IMR-90 (cell line): ENCODE measurements at regions not wholly inside any gene's neighbourhood (a gene's known extent, or its start where the extent isn't known, plus 50 kb on each side); places are given as distances from the start of the nearest gene placed in this dataset.

Experiments
- BHLHE40 ChIP-seq: fragments of 150-350 bp; IDR thresholded peaks from 2 replicates; pipeline ENCODE4 v1.6.1; 2016; ENCODE audit warnings: mild to moderate bottlenecking, low read depth, low read length
- CEBPB ChIP-seq: IDR thresholded peaks from 2 replicates; pipeline ENCODE4 v1.6.1; 2012; ENCODE audit warnings: low read depth, low read length, improper control_type of control experiment
- CHD1 ChIP-seq: IDR thresholded peaks from 2 replicates; pipeline ENCODE4 v1.6.1; 2012; ENCODE audit warnings: low read depth, low read length, improper control_type of control experiment
- CTCF ChIP-seq: conservative IDR thresholded peaks from 2 replicates; pipeline ENCODE4 v1.5.1; 2012; ENCODE audit warnings: mild to moderate bottlenecking, low read depth, low read length, improper control_type of control experiment
- ELK1 ChIP-seq: fragments of 150-350 bp; IDR thresholded peaks from 2 replicates; pipeline ENCODE4 v1.6.1; 2016; ENCODE audit warnings: low read depth, mild to moderate bottlenecking, low read length, moderate library complexity, borderline replicate concordance
- FOS ChIP-seq: fragments of 150-350 bp; IDR thresholded peaks from 2 replicates; pipeline ENCODE4 v1.6.1; 2016; ENCODE audit warnings: low read depth, low read length
- MAZ ChIP-seq: IDR thresholded peaks from 2 replicates; pipeline ENCODE4 v1.6.1; 2012; ENCODE audit warnings: low read depth, mild to moderate bottlenecking, low read length, improper control_type of control experiment, moderate library complexity, borderline replicate concordance
- MXI1 ChIP-seq: IDR thresholded peaks from 2 replicates; pipeline ENCODE4 v1.6.1; 2012; ENCODE audit warnings: low read depth, mild to moderate bottlenecking, low read length, moderate library complexity, borderline replicate concordance
- POLR2A ChIP-seq: IDR thresholded peaks from 2 replicates; pipeline ENCODE4 v1.6.1; 2012; ENCODE audit warnings: mild to moderate bottlenecking, low read depth, low read length
- RAD21 ChIP-seq: IDR thresholded peaks from 2 replicates; pipeline ENCODE4 v1.6.1; 2012; ENCODE audit warnings: low read length, improper control_type of control experiment
- RCOR1 ChIP-seq: IDR thresholded peaks from 2 replicates; pipeline ENCODE4 v1.6.1; 2012; ENCODE audit warnings: mild to moderate bottlenecking, low read length, improper control_type of control experiment; ENCODE audit not compliant: insufficient replicate concordance
- RFX5 ChIP-seq: IDR thresholded peaks from 2 replicates; pipeline ENCODE4 v1.8.0; 2012; ENCODE audit warnings: low read depth, mild to moderate bottlenecking, low read length, moderate library complexity
- SMC3 ChIP-seq: fragments of 150-350 bp; IDR thresholded peaks from 2 replicates; pipeline ENCODE4 v1.6.1; 2016; ENCODE audit warnings: low read depth, mild to moderate bottlenecking, antibody characterized with exemption, low read length, moderate library complexity
- USF2 ChIP-seq: fragments of 150-350 bp; IDR thresholded peaks from 2 replicates; pipeline ENCODE4 v1.6.1; 2017; ENCODE audit warnings: mild to moderate bottlenecking, antibody characterized with exemption, low read length, low read depth

GRCh38 chr18:1965016-1965415 lies 606.3 kb downstream of the METTL4 start:
- TF ChIP-seq POLR2A (no peak), CTCF (no peak), FOS (no peak), MXI1 (no peak), RAD21 (no peak), RCOR1 (no peak), USF2 (no peak), ELK1 (no peak), RFX5 (no peak), BHLHE40 (no peak), CEBPB (no peak), SMC3 (no peak), CHD1 (no peak), MAZ (no peak)
